ENCODE measurements at regions not wholly inside any gene's neighbourhood (a gene's known extent, or its start where the extent isn't known, plus 50 kb on each side); places are given as distances from the start of the nearest gene placed in this dataset.
A peak's percentile ranks its signal among the peaks of the same experiment; 100 is the strongest.

- no peak for ATAC-seq (ENCODE audit: low read depth)
- Histone ChIP-seq H3K36me3 (ENCODE audit: low read depth) (no peaks in the 10 kb centered on the region), H3K9me3 (ENCODE audit: severe bottlenecking) (no peaks in the 10 kb centered on the region), H3K27ac (ENCODE audit: poor library complexity, severe bottlenecking) (no peak overlapping the region), H3K27me3 (ENCODE audit: insufficient read depth, poor library complexity, severe bottlenecking) (no peaks in the 10 kb centered on the region), H3K4me1 (ENCODE audit: insufficient read depth, poor library complexity, severe bottlenecking) (peaks cover 5% of the 10 kb centered on the region), H3K4me3 (ENCODE audit: severe bottlenecking) (no peak overlapping the region)
- no peak for DNase-seq (ENCODE audit: low spot score)
- TF ChIP-seq CTCF (IDR thresholded peaks at IDR 0.05; ENCODE audit: poor library complexity, severe bottlenecking): no peak
Observed at GRCh38 chr15:70202756-70203155, 105.0 kb upstream of the TLE3 start.

- TF ChIP-seq CTCF (IDR thresholded peaks at IDR 0.05; ENCODE audit: poor library complexity, severe bottlenecking): no peak
- H3K36me3 ChIP-seq (ENCODE audit: low read depth): no peaks in the 10 kb centered on the region
- H3K4me3 ChIP-seq (ENCODE audit: severe bottlenecking): no peak overlapping the region
- no peaks in the 10 kb centered on the region for H3K27me3 ChIP-seq (ENCODE audit: insufficient read depth, poor library complexity, severe bottlenecking)
- H3K9me3 ChIP-seq (ENCODE audit: severe bottlenecking): no peaks in the 10 kb centered on the region
- H3K4me1 ChIP-seq (ENCODE audit: insufficient read depth, poor library complexity, severe bottlenecking): peaks cover 15% of the 10 kb centered on the region
- DNase-seq (ENCODE audit: low spot score): no peak
- no peak overlapping the region for H3K27ac ChIP-seq (ENCODE audit: poor library complexity, severe bottlenecking)
- ATAC-seq (ENCODE audit: low read depth): no peak
Observed at GRCh38 chr15:70201425-70201775, 103.7 kb upstream of the TLE3 start.

- TF ChIP-seq CTCF (IDR thresholded peaks at IDR 0.05; ENCODE audit: poor library complexity, severe bottlenecking): no peak
- no peaks in the 10 kb centered on the region for H3K27me3 ChIP-seq (ENCODE audit: insufficient read depth, poor library complexity, severe bottlenecking)
- DNase-seq (ENCODE audit: low spot score) (peak; percentile 43), ATAC-seq (ENCODE audit: low read depth) (no peak)
- H3K27ac ChIP-seq (ENCODE audit: poor library complexity, severe bottlenecking): no peak overlapping the region
- H3K36me3 ChIP-seq (ENCODE audit: low read depth): no peaks in the 10 kb centered on the region
- H3K9me3 ChIP-seq (ENCODE audit: severe bottlenecking): no peaks in the 10 kb centered on the region
- H3K4me1 ChIP-seq (ENCODE audit: insufficient read depth, poor library complexity, severe bottlenecking): peaks cover 22% of the 10 kb centered on the region
- no peak overlapping the region for H3K4me3 ChIP-seq (ENCODE audit: severe bottlenecking)
Observed at GRCh38 chr15:70200511-70201424, 103.1 kb upstream of the TLE3 start.

- DNase-seq (ENCODE audit: low spot score) (peak; percentile 61), ATAC-seq (ENCODE audit: low read depth) (no peak)
- no peaks in the 10 kb centered on the region for H3K27me3 ChIP-seq (ENCODE audit: insufficient read depth, poor library complexity, severe bottlenecking)
- no peak for TF ChIP-seq CTCF (IDR thresholded peaks at IDR 0.05; ENCODE audit: poor library complexity, severe bottlenecking)
- H3K36me3 ChIP-seq (ENCODE audit: low read depth): no peaks in the 10 kb centered on the region
- no peak overlapping the region for H3K27ac ChIP-seq (ENCODE audit: poor library complexity, severe bottlenecking)
- H3K4me3 ChIP-seq (ENCODE audit: severe bottlenecking): no peak overlapping the region
- peaks cover 28% of the 10 kb centered on the region for H3K4me1 ChIP-seq (ENCODE audit: insufficient read depth, poor library complexity, severe bottlenecking)
- no peaks in the 10 kb centered on the region for H3K9me3 ChIP-seq (ENCODE audit: severe bottlenecking)
Observed at GRCh38 chr15:70199540-70200410, 102.1 kb upstream of the TLE3 start.
